WTC11 (cell line): ENCODE measurements at regions not wholly inside any gene's neighbourhood (a gene's known extent, or its start where the extent isn't known, plus 50 kb on each side); places are given as distances from the start of the nearest gene placed in this dataset.

Experiments used
- ATAC-seq: fragments of 200-7000 bp; cut with Tn5 transposase; 2 replicates; pipeline ENCODE4 v1.10.0; 2021; ENCODE audit warnings: mild to moderate bottlenecking, moderate library complexity
- CTCF ChIA-PET: fragments of 300-600 bp; sonication (Branson Sonifier 250); formaldehyde crosslinking; loops from one replicate; lab custom pipeline; 2021; ENCODE audit warnings: antibody characterized with exemption; lab: Charles Lee
- POLR2A ChIA-PET: fragments of 350-600 bp; sonication (Branson Sonifier 250); formaldehyde crosslinking; loops from one replicate; lab custom pipeline; 2021; ENCODE audit warnings: antibody characterized with exemption; lab: Charles Lee
- DNase-seq: peaks from one replicate; pipeline ENCODE4 v3.0.0; 2021; ENCODE audit warnings: low spot score
- H3K27ac Mint-ChIP-seq: 2 replicates; pipeline ENCODE4 v1.8.0; 2021; ENCODE audit warnings: mixed read lengths
- H3K27me3 Mint-ChIP-seq: 2 replicates; pipeline ENCODE4 v1.8.0; 2021; ENCODE audit warnings: low read depth, mild to moderate bottlenecking, moderate library complexity, mixed read lengths
- H3K36me3 Mint-ChIP-seq: 2 replicates; pipeline ENCODE4 v1.8.0; 2021; ENCODE audit warnings: mixed read lengths
- H3K4me1 Mint-ChIP-seq: 2 replicates; pipeline ENCODE4 v1.8.0; 2022; ENCODE audit warnings: mixed read lengths
- H3K4me3 Mint-ChIP-seq: 2 replicates; pipeline ENCODE4 v1.8.0; 2021; ENCODE audit warnings: mild to moderate bottlenecking, moderate library complexity, mixed read lengths
- H3K9me3 Mint-ChIP-seq: 2 replicates; pipeline ENCODE4 v1.8.0; 2021; ENCODE audit warnings: mixed read lengths
- AR ChIP-seq: fragments of 250-450 bp; sonication (Bioruptor Pico); IDR thresholded peaks from 2 replicates; pipeline ENCODE4 v1.9.0; 2021; ENCODE audit warnings: mild to moderate bottlenecking
- ATF1 ChIP-seq: sonication (generic); formaldehyde crosslinking; IDR thresholded peaks from 2 replicates; pipeline ENCODE4 v1.8.1; 2023; ENCODE audit warnings: mild to moderate bottlenecking, moderate library complexity, missing genetic modification reagents
- CREM ChIP-seq: sonication (generic); formaldehyde crosslinking; IDR thresholded peaks from 2 replicates; pipeline ENCODE4 v1.8.1; 2022; ENCODE audit warnings: mild to moderate bottlenecking, missing genetic modification reagents, moderate library complexity
- ELF4 ChIP-seq: sonication (generic); formaldehyde crosslinking; IDR thresholded peaks from 2 replicates; pipeline ENCODE4 v1.8.1; 2022; ENCODE audit warnings: low read depth, mild to moderate bottlenecking, moderate library complexity, missing genetic modification reagents
- EMX1 ChIP-seq: fragments of 250-450 bp; sonication (Bioruptor Pico); IDR thresholded peaks from 2 replicates; pipeline ENCODE4 v1.8.0; 2021; ENCODE audit warnings: mild to moderate bottlenecking
- ERG ChIP-seq: fragments of 250-450 bp; sonication (Bioruptor Pico); IDR thresholded peaks from 2 replicates; pipeline ENCODE4 v1.8.0; 2021; ENCODE audit warnings: mild to moderate bottlenecking
- ESRRA ChIP-seq: sonication (generic); formaldehyde crosslinking; IDR thresholded peaks from 2 replicates; pipeline ENCODE4 v1.8.1; 2022; ENCODE audit warnings: mild to moderate bottlenecking, missing genetic modification reagents, borderline replicate concordance
- GRHL2 ChIP-seq: fragments of 250-450 bp; sonication (Bioruptor Pico); IDR thresholded peaks from 2 replicates; pipeline ENCODE4 v1.8.0; 2022; ENCODE audit warnings: mild to moderate bottlenecking, moderate library complexity; ENCODE audit not compliant: insufficient replicate concordance, severe bottlenecking
- IRF1 ChIP-seq: sonication (generic); formaldehyde crosslinking; IDR thresholded peaks from 2 replicates; pipeline ENCODE4 v1.8.0; 2023; ENCODE audit warnings: missing genetic modification reagents
- IRF2 ChIP-seq: sonication (generic); formaldehyde crosslinking; IDR thresholded peaks from 2 replicates; pipeline ENCODE4 v1.8.0; 2022; ENCODE audit warnings: low read depth, missing genetic modification reagents, borderline replicate concordance
- KAT7 ChIP-seq: sonication (generic); formaldehyde crosslinking; IDR thresholded peaks from 2 replicates; pipeline ENCODE4 v1.8.1; 2023; ENCODE audit warnings: missing genetic modification reagents, mild to moderate bottlenecking, borderline replicate concordance
- PRDM15 ChIP-seq: sonication (generic); formaldehyde crosslinking; IDR thresholded peaks from 2 replicates; pipeline ENCODE4 v1.8.0; 2022; ENCODE audit warnings: missing genetic modification reagents
- ZNF121 ChIP-seq: sonication (generic); formaldehyde crosslinking; IDR thresholded peaks from 2 replicates; pipeline ENCODE4 v1.8.0; 2023; ENCODE audit warnings: missing genetic modification reagents
- ZNF138 ChIP-seq: sonication (generic); formaldehyde crosslinking; conservative IDR thresholded peaks from 2 replicates; pipeline ENCODE4 v1.8.1; 2022; ENCODE audit warnings: mild to moderate bottlenecking, moderate library complexity, missing genetic modification reagents
- ZNF281 ChIP-seq: sonication (generic); formaldehyde crosslinking; IDR thresholded peaks from 2 replicates; pipeline ENCODE4 v1.8.0; 2023; ENCODE audit warnings: mild to moderate bottlenecking, missing genetic modification reagents

GRCh38 chr14:101351769-101352168 lies 209.5 kb upstream of the DIO3 start:
- CTCF ChIA-PET = no interaction called here
- no peak overlapping the region for H3K27ac Mint-ChIP-seq
- TF ChIP-seq ZNF138 (no peak), PRDM15 (CRISPR knock-in tag) (no peak), IRF2 (CRISPR knock-in tag) (no peak), ZNF121 (no peak), ERG (CRISPR knock-in tag) (no peak), KAT7 (CRISPR knock-in tag) (no peak), ZNF281 (CRISPR knock-in tag) (no peak), ELF4 (CRISPR knock-in tag) (no peak), IRF1 (CRISPR knock-in tag) (no peak), EMX1 (CRISPR knock-in tag) (no peak), ATF1 (CRISPR knock-in tag) (no peak), ESRRA (CRISPR knock-in tag) (no peak), CREM (CRISPR knock-in tag) (no peak), GRHL2 (CRISPR knock-in tag) (no peak), AR (no peak)
- TF ChIP-seq, all 79 proteins: peak for 0
- H3K36me3 Mint-ChIP-seq = peaks cover 10% of the 10 kb centered on the region
- H3K4me3 Mint-ChIP-seq = no peak overlapping the region
- POLR2A ChIA-PET = no interaction called here
- peaks cover 38% of the 10 kb centered on the region for H3K9me3 Mint-ChIP-seq
- H3K4me1 Mint-ChIP-seq = peaks cover 9% of the 10 kb centered on the region
- DNase-seq (no peak), ATAC-seq (no peak)
- peaks cover 2% of the 10 kb centered on the region; the same call in 1 of the 2 replicates for H3K27me3 Mint-ChIP-seq
